SU-DHL-6 (cell line): ENCODE measurements at regions not wholly inside any gene's neighbourhood (a gene's known extent, or its start where the extent isn't known, plus 50 kb on each side); places are given as distances from the start of the nearest gene placed in this dataset.

Source experiments
- H2AFZ ChIP-seq: fragments of 200-600 bp; sonication (generic); 2 replicates; pipeline ENCODE4 v1.6.1; 2014; ENCODE audit warnings: low read depth, mild to moderate bottlenecking, moderate library complexity, mixed read lengths, antibody characterized with exemption, low read length; ENCODE audit not compliant: severe bottlenecking
- H3F3A ChIP-seq: fragments of 200-600 bp; shearing (Covaris generic); 2 replicates; pipeline ENCODE4 v1.6.0; 2016; ENCODE audit warnings: antibody characterized with exemption, mild to moderate bottlenecking; ENCODE audit not compliant: insufficient read depth
- H3K27ac ChIP-seq: fragments of 200-600 bp; sonication (generic); 2 replicates; pipeline ENCODE4 v1.5.1; 2016; ENCODE audit warnings: low read depth, mild to moderate bottlenecking, low read length, moderate library complexity, mixed read lengths
- H3K27me3 ChIP-seq: fragments of 200-600 bp; sonication (generic), shearing (Covaris generic); 2 replicates; pipeline ENCODE4 v1.6.0; 2014; ENCODE audit warnings: mild to moderate bottlenecking, low read length
- H3K36me3 ChIP-seq: fragments of 200-600 bp; sonication (generic); 2 replicates; pipeline ENCODE4 v1.6.1; 2014; ENCODE audit warnings: mild to moderate bottlenecking, low read length, mixed read lengths
- H3K4me2 ChIP-seq: fragments of 300-600, 200-600 bp; shearing (Covaris generic), sonication (generic); 2 replicates; pipeline ENCODE4 v1.6.0; 2014; ENCODE audit warnings: low read length, low read depth, mild to moderate bottlenecking; ENCODE audit not compliant: poor library complexity, severe bottlenecking
- H3K4me3 ChIP-seq: fragments of 200-600 bp; sonication (generic); 2 replicates; pipeline ENCODE4 v1.5.1; 2014; ENCODE audit warnings: antibody characterized with exemption, low read length, mild to moderate bottlenecking, mixed read lengths; ENCODE audit not compliant: insufficient read depth, poor library complexity, severe bottlenecking
- H3K79me2 ChIP-seq: fragments of 200-600 bp; sonication (generic); 2 replicates; pipeline ENCODE4 v1.6.1; 2014; ENCODE audit warnings: mild to moderate bottlenecking, low read length, moderate library complexity; ENCODE audit not compliant: insufficient read depth
- H3K9ac ChIP-seq: fragments of 200-600 bp; sonication (generic); 2 replicates; pipeline ENCODE4 v1.7.0; 2014; ENCODE audit warnings: mild to moderate bottlenecking, low read length
- H3K9me2 ChIP-seq: fragments of 200-600 bp; sonication (generic); replicated peaks from 2 replicates; pipeline ENCODE4 v1.6.1; 2014; ENCODE audit warnings: low read length; ENCODE audit not compliant: insufficient read depth
- H3K9me3 ChIP-seq: fragments of 200-600 bp; sonication (generic); 2 replicates; pipeline ENCODE4 v1.6.1; 2014; ENCODE audit warnings: low read length, mixed read lengths; ENCODE audit not compliant: insufficient read depth
- H4K20me1 ChIP-seq: fragments of 200-600 bp; sonication (generic); 2 replicates; pipeline ENCODE4 v1.6.1; 2014; ENCODE audit warnings: low read depth, mild to moderate bottlenecking, antibody characterized with exemption, low read length, moderate library complexity, mixed read lengths
- EZH2phosphoT487 ChIP-seq: fragments of 200-600 bp; sonication (generic), shearing (Covaris generic); conservative IDR thresholded peaks from 2 replicates; pipeline ENCODE4 v1.6.1; 2018; ENCODE audit warnings: mild to moderate bottlenecking, antibody characterized with exemption, low read length, moderate library complexity, mixed read lengths
- TF ChIP-seq, protein P1 (sequence below): fragments of 200-600 bp; sonication (generic); IDR thresholded peaks from one replicate; pipeline ENCODE4 v1.5.1; 2017; ENCODE audit warnings: antibody characterized with exemption, mild to moderate bottlenecking, low read length, moderate library complexity; ENCODE audit not compliant: insufficient read depth, poor library complexity, severe bottlenecking

DNA sequence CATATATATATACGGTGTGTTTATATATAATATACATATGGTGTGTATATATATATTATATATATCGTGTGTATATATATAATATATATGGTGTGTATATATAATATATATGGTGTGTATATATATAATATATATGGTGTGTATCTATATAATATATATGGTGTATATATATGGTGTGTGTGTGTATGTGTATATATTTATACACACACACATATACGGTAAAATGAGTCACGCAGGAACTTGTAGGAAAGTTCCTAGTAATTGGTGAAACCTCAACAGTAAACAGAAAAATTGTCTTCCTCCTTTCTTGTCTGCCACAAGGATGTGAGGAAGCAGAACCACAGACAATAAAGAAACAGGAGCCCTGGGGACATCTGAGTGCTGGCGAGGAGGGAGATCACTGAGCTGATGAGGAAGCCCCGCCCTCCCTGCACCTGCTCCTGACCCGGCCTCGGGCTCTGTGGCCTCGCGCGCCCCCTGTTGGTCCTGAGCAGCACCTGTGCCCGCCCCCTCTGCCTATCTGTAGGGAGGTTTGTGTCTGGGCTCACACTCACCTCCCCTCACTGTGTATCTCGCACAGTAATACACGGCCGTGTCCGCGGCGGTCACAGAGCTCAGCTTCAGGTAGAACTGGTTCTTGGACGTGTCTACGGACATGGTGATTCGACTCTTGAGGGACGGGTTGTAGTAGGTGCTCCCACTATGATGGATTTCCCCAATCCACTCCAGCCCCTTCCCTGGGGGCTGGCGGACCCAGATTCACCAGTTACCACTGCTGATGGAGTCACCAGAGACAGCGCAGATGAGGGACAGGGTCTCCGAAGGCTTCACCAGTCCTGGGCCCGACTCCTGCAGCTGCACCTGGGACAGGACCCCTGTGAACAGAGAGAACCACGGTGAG is 1079.4 kb downstream of the TMEM121 start:
- Histone ChIP-seq H2AFZ (peak overlapping the region; percentile 34), H3K4me2 (peak overlapping the region; percentile 34)

GRCh38 chr14:106606936-106607335 is 1080.6 kb downstream of the TMEM121 start:
- H3K36me3 ChIP-seq: no peaks in the 10 kb centered on the region
- H2AFZ ChIP-seq: no peak overlapping the region
- no peak overlapping the region for H3K9ac ChIP-seq
- H3K4me3 ChIP-seq: no peak overlapping the region
- no peaks in the 10 kb centered on the region for H4K20me1 ChIP-seq
- H3K4me2 ChIP-seq: no peak overlapping the region
- H3K27me3 ChIP-seq: no peaks in the 10 kb centered on the region
- no peak overlapping the region for H3K27ac ChIP-seq
- H3K9me3 ChIP-seq: no peaks in the 10 kb centered on the region
- no peak for TF ChIP-seq EZH2phosphoT487
- TF ChIP-seq, protein P1, sequence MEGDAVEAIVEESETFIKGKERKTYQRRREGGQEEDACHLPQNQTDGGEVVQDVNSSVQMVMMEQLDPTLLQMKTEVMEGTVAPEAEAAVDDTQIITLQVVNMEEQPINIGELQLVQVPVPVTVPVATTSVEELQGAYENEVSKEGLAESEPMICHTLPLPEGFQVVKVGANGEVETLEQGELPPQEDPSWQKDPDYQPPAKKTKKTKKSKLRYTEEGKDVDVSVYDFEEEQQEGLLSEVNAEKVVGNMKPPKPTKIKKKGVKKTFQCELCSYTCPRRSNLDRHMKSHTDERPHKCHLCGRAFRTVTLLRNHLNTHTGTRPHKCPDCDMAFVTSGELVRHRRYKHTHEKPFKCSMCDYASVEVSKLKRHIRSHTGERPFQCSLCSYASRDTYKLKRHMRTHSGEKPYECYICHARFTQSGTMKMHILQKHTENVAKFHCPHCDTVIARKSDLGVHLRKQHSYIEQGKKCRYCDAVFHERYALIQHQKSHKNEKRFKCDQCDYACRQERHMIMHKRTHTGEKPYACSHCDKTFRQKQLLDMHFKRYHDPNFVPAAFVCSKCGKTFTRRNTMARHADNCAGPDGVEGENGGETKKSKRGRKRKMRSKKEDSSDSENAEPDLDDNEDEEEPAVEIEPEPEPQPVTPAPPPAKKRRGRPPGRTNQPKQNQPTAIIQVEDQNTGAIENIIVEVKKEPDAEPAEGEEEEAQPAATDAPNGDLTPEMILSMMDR: no peak
- H3K9me2 ChIP-seq: no peaks in the 10 kb centered on the region
- H3K79me2 ChIP-seq: no peaks in the 10 kb centered on the region
- H3F3A ChIP-seq: no peaks in the 10 kb centered on the region

More for the DNA sequence above, 1079.4 kb downstream of the TMEM121 start:
- Histone ChIP-seq H4K20me1 (no peaks in the 10 kb centered on the region), H3K36me3 (no peaks in the 10 kb centered on the region), H3K4me3 (no peak overlapping the region), H3K9me3 (no peaks in the 10 kb centered on the region), H3K27ac (no peak overlapping the region), H3K9ac (no peak overlapping the region), H3F3A (no peaks in the 10 kb centered on the region), H3K79me2 (no peaks in the 10 kb centered on the region), H3K9me2 (no peaks in the 10 kb centered on the region), H3K27me3 (no peaks in the 10 kb centered on the region)
- no peak for TF ChIP-seq EZH2phosphoT487
- TF ChIP-seq, protein P1: peak; percentile 82

DNA sequence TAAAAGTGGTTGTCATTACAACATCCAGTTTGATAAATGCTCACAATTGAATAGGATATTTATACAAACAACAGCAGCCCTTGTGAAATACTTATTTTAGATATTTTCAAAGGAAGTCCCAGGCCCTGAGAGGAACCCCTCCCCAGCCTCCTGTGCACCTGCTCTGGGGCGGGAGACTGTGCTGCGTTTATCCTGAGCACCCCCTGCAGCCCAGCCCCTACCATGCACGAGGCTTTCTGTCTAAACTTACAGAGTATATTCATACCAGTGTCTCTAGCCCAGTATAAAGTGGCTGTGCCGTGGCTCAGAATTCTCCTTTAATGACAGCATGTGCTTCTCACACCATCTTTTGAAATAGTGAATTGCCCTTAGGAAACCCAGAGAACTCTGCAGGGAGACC is 1084.3 kb downstream of the TMEM121 start:
- TF ChIP-seq, protein P1: no peak
- TF ChIP-seq EZH2phosphoT487: no peak
- Histone ChIP-seq H3K4me3 (no peak overlapping the region), H4K20me1 (no peaks in the 10 kb centered on the region), H3K9ac (no peak overlapping the region), H3K79me2 (no peaks in the 10 kb centered on the region), H3K4me2 (no peak overlapping the region), H2AFZ (no peak overlapping the region), H3K27ac (no peak overlapping the region), H3K27me3 (0 out of 2 replicates have a peak, but pooled peaks cover 3% of the 10 kb centered on the region), H3F3A (no peaks in the 10 kb centered on the region), H3K36me3 (no peaks in the 10 kb centered on the region), H3K9me2 (no peaks in the 10 kb centered on the region), H3K9me3 (no peaks in the 10 kb centered on the region)
